SK-MEL-5 (cell line): ENCODE measurements at regions not wholly inside any gene's neighbourhood (a gene's known extent, or its start where the extent isn't known, plus 50 kb on each side); places are given as distances from the start of the nearest gene placed in this dataset.
"Not testable (repeated sequence)": the region's sequence is repeated elsewhere in the genome, so short reads cannot be mapped to it uniquely, and the experiment has no call there.

Source experiments
- DNase-seq: peaks from one replicate; pipeline ENCODE4 v3.0.0-alpha.2; 2016; ENCODE audit warnings: low read depth, low spot score
- in situ Hi-C: cut with HindIII; loops from 2 replicates; pipeline ENCODE4 v1.10.0; 2016; ENCODE audit warnings: low sequenced_read_pairs, high pct_unique_total_duplicates, low pct_unique_long_range_greater_than_20kb

DNA sequence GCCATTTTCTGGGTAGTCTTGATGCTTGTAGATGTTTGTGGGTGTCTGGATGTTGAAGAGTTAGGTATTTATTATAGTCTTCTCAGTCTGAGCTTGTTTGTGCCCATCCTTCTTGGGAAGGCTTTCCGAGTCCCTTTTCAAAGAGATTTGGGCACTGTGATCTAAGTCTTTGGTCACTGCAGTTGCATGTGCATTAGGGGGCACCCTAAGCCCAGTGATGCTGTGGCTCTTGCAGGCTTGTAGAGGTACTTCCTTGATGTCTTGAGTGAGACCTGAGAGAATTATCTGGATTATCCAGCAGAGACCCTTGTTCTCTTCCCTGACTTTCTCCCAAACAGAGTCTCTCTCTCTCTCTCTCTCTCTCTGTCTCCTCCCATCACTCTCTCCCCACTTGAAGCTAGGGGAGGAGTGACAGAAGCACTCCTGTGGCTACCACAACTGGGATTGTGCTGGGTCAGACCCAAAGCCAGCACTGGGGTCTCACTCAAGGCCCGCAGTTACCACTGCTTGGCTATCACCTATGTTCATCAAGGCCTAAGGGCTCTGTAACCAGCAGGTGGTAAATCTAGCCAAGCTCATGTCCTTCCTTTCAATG, 68.5 kb downstream of the TMCO5A start:
- DNase-seq, result peak; percentile 85
- in situ Hi-C loops, result loop anchor here (25.0 kb wide), 1 partner anchor 359 kb away; no protein-coding TSS in a partner anchor

DNA sequence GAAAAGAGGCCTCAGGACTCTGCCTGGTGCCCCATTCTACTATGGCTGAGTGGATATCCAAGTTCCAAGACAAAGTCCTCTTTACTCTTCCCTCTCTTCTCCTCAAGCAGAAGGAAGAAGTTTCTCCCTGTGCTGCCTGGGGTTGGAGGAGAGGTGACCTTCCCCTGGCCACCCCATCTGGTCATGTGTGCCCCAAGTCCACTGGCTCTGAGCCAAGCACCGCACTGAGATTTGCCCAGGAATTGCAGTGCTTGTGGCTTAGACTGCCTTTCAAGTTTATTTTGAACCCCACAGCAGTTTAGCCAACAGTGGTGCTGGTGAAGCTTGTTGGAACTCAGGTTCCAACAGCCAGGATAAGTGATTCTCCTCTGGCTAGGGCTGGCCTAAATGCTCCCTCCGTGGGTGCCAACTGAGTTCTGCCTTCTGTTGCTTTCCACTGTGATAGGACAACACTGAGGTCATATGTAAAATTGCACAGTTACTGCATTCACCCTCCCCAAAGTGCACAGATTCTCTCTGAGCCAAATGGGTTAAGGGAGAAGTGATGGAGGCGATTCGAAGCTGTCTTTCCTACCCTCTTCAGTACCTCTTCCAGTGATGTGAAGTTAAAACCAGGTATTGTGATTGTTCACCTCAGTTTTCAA, 69.9 kb downstream of the TMCO5A start:
- no peak for DNase-seq
- in situ Hi-C loops, result loop anchor here (25.0 kb wide), 1 partner anchor 358 kb away; no protein-coding TSS in a partner anchor

DNA sequence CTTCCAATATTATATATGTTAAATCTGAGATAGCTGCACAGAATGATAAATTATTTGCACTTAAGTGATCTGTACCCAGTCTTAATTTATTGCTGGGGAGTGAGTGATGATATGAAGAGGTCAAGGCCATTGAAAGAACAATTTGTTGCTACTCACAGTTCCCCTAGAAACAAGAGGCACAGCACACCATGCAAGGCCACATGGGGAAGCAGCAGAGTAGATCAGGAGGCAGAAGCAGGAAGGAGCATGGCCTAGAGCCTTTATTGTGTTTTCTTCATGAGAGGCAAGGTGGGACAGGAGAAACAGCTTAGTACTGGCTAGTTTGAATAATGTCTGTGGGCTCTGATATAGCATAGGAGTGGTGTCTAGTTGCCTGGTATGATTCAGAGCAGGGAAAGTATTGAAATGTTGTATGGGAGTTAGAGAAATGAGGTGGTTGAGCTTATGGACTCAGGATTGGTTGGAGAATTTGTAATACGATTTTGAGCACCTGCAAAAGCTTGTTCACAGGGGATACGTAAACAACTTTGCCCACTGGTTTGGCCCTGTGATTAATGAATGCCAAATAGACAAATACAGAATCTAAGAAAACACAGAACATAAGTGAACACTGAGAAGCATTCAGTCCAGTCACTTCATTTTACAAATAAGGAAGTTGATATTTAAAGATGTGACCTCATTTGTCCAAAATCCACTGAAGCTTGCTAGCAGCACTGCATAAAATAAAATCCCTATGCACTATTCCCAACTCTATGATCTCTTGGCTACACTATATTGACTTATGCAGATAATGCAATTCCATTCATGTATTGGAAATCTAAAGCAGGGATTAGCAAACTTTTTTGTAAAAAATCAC, 71.7 kb downstream of the TMCO5A start:
- in situ Hi-C loops, result loop anchor here (25.0 kb wide), 1 partner anchor 356 kb away; no protein-coding TSS in a partner anchor

GRCh38 chr15:38010395-38010794, 76.0 kb downstream of the TMCO5A start:
- in situ Hi-C loops, result loop anchor here (25.0 kb wide), 1 partner anchor 352 kb away; no protein-coding TSS in a partner anchor
- no peak for DNase-seq

More for the DNA sequence above, 71.7 kb downstream of the TMCO5A start:
- DNase-seq, result peak; percentile 45

- in situ Hi-C loops, result loop anchor here (25.0 kb wide), 1 partner anchor 349 kb away; no protein-coding TSS in a partner anchor
- peak; percentile 33 for DNase-seq
These were observed 78.5 kb downstream of the TMCO5A start for GRCh38 chr15:38012894-38013293.

- DNase-seq, result no peak
- in situ Hi-C loops, result loop anchor here (25.0 kb wide), 1 partner anchor 345 kb away; no protein-coding TSS in a partner anchor
These were observed 83.3 kb downstream of the TMCO5A start for GRCh38 chr15:38017721-38018120.

GRCh38 chr15:38019066-38019465, 84.6 kb downstream of the TMCO5A start:
- in situ Hi-C loops, result loop anchor here (25.0 kb wide), 1 partner anchor 343 kb away; no protein-coding TSS in a partner anchor
- DNase-seq, result no peak

GRCh38 chr15:38021259-38021658, 86.8 kb downstream of the TMCO5A start:
- DNase-seq, result peak; percentile 17
- in situ Hi-C loops, result loop anchor here (25.0 kb wide), 1 partner anchor 341 kb away; no protein-coding TSS in a partner anchor

GRCh38 chr15:38024293-38025091, 90.1 kb downstream of the TMCO5A start:
- DNase-seq, result no peak
- in situ Hi-C loops, result loop anchor here (25.0 kb wide), 1 partner anchor 338 kb away; no protein-coding TSS in a partner anchor

GRCh38 chr15:38025656-38026055, 91.2 kb downstream of the TMCO5A start:
- DNase-seq, in situ Hi-C loops: not testable (repeated sequence)

- in situ Hi-C loops, result no loop called here
- DNase-seq, result no peak
These were observed 94.4 kb downstream of the TMCO5A start for GRCh38 chr15:38028869-38029268.

GRCh38 chr15:38029736-38030135, 95.3 kb downstream of the TMCO5A start:
- no peak for DNase-seq
- in situ Hi-C loops, result no loop called here

DNA sequence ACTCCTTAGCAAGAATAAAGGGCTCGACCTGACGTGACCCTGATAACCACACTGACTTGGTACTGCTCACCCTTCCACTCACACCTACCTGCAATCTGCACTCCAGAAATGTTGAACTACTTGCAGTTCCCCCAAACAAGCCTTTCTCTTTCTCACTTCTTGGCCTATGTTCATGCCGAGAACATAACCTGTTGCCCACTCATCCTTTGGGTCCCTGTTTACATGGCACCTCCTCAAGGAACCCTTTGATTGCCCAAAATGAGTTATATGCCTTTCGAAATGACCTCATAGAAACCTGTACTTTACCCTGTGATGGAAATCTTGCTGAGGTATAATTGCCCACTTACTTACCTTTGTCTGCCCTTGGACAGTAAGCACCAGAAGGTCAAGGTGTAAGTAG, 96.2 kb downstream of the TMCO5A start:
- in situ Hi-C loops, result no loop called here
- no peak for DNase-seq

DNA sequence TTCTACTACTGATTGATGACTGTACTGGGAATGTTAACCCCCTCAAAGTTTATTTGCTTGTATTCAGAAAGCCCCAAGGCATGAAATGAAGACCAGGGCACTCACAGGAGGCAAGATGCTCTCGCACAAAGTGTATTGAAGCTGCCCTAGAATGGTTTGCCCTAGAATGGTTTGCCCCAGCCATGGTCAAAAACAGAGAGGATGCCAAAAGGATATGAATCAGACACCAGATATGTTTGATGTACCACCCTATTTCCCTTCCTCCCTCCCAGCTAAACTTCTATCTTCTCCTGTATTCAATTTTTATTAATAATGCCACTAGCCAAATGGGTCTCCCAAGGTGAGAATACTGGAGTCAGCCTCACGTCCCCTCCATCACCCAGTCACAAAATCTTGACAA, 101.3 kb downstream of the TMCO5A start:
- in situ Hi-C loops, result no loop called here
- DNase-seq, result no peak

- no peak for DNase-seq
- in situ Hi-C loops, result no loop called here
These were observed 102.4 kb downstream of the TMCO5A start for GRCh38 chr15:38036790-38037338.

DNA sequence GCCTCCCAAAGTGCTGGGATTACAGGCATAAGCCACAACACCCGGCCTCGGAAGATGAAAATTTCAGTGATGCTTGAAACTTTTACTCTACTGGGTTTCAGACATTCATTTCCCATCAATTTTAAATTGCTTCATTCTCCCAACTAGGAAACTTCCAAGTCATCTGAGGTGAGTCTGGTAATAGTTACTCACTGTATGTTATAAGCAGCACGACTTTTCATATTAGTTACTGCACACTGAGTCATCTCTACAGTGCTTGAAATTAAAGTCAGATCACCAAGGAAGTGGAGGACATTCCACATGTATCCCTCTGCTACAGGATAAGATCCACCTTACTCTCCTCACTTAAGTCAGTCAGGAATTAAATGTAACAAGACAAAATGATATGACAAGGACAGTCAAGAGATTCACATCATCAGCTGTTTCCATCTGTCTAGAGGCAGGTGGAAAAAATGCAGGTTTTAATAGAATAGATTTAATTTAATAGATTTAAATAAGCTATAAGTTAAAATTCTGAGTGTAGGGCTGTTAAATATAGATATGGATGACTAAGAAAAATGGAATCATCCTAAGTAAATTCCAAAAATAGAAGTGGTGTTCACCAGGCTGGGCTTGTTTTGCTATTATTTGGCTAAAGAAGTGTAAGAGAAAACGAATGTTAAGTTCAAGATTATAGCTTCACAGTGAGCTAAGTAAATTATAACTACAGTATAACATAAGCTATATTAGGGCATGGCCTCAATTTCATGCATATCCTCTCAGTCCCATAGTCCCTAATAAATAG, 104.4 kb downstream of the TMCO5A start:
- in situ Hi-C loops, result no loop called here
- DNase-seq, result no peak
